ENCODE measurements at regions not wholly inside any gene's neighbourhood (a gene's known extent, or its start where the extent isn't known, plus 50 kb on each side); places are given as distances from the start of the nearest gene placed in this dataset.
A peak's percentile ranks its signal among the peaks of the same experiment; 100 is the strongest.

DNA sequence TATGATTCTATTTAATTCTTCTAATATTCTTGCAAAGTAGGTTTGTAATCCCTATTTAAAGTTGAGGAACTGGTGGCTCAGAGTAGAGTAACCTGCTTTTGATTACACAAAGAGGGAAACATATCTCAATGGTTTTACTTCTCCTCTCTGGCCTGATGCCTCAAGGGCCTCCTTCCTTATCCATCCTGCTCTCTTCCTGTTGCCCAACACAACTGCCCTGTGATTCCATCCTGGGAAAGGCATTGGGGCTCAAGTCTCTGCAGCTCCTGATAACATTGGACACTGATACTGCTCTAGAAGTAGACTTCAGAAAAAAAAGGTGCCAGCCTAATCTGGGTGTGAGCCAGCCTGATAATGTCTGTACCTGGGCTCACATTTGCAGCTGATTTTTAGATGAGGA, 75.8 kb downstream of the RDH14 start:
- no peak for DNase-seq (ENCODE audit: low read depth)
- TF ChIP-seq, protein P1, sequence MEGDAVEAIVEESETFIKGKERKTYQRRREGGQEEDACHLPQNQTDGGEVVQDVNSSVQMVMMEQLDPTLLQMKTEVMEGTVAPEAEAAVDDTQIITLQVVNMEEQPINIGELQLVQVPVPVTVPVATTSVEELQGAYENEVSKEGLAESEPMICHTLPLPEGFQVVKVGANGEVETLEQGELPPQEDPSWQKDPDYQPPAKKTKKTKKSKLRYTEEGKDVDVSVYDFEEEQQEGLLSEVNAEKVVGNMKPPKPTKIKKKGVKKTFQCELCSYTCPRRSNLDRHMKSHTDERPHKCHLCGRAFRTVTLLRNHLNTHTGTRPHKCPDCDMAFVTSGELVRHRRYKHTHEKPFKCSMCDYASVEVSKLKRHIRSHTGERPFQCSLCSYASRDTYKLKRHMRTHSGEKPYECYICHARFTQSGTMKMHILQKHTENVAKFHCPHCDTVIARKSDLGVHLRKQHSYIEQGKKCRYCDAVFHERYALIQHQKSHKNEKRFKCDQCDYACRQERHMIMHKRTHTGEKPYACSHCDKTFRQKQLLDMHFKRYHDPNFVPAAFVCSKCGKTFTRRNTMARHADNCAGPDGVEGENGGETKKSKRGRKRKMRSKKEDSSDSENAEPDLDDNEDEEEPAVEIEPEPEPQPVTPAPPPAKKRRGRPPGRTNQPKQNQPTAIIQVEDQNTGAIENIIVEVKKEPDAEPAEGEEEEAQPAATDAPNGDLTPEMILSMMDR (conservative IDR thresholded peaks at IDR 0.05; ENCODE audit: control insufficient read depth, insufficient read depth, low read depth, low read length) = no peak
- H3K4me3 ChIP-seq (ENCODE audit: control insufficient read depth, low read depth, low read length) = no peak overlapping the region

DNA sequence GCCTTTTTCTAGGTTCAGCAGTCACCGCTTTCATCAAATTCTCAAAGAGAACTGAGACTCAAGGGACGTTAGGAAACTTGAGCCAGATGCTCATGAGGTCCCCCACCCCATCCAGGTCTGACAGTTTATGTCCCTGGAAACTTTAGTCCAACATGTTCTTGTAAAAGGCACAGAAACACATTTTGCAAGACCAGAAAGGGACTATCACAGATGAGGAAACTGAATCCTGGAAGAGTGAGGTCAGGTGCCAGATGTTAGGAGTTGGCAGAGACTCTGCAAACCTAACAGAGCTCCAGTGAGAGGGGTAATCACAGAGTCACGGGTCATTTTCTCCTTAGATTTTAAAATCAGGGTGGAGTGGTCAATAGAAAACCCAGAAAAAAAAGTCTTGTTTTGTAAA, 76.6 kb downstream of the RDH14 start:
- DNase-seq (ENCODE audit: low read depth) = peak; percentile 82
- TF ChIP-seq, protein P1 (conservative IDR thresholded peaks at IDR 0.05; ENCODE audit: control insufficient read depth, insufficient read depth, low read depth, low read length) = no peak
- H3K4me3 ChIP-seq (ENCODE audit: control insufficient read depth, low read depth, low read length) = no peak overlapping the region

DNA sequence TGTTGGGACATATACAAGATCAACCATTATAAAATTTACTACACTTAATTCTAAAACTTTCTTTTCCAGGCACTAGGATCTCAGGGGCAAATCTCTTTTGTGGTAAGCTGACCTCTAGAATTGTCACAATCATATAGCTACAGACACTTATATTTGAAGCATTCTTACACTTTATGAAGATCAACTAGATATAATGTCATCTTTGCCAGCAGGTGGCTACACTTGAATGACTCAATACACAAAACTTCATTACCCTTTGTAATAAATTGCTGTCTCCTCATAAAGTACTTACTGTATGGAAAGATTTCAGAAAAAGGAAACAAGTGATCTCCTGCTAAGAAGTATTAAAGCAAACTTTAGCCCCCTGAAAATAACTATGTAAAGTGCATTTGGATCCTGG, 77.8 kb downstream of the RDH14 start:
- no peak for DNase-seq (ENCODE audit: low read depth)
- TF ChIP-seq, protein P1 (conservative IDR thresholded peaks at IDR 0.05; ENCODE audit: control insufficient read depth, insufficient read depth, low read depth, low read length) = no peak
- no peak overlapping the region for H3K4me3 ChIP-seq (ENCODE audit: control insufficient read depth, low read depth, low read length)

GRCh38 chr2:18479947-18480369, 80.5 kb downstream of the RDH14 start:
- TF ChIP-seq, protein P1 (conservative IDR thresholded peaks at IDR 0.05; ENCODE audit: control insufficient read depth, insufficient read depth, low read depth, low read length) = no peak
- no peak overlapping the region for H3K4me3 ChIP-seq (ENCODE audit: control insufficient read depth, low read depth, low read length)
- peak; percentile 96 for DNase-seq (ENCODE audit: low read depth)

GRCh38 chr2:18477293-18477692, 83.2 kb downstream of the RDH14 start:
- TF ChIP-seq, protein P1 (conservative IDR thresholded peaks at IDR 0.05; ENCODE audit: control insufficient read depth, insufficient read depth, low read depth, low read length) = no peak

DNA sequence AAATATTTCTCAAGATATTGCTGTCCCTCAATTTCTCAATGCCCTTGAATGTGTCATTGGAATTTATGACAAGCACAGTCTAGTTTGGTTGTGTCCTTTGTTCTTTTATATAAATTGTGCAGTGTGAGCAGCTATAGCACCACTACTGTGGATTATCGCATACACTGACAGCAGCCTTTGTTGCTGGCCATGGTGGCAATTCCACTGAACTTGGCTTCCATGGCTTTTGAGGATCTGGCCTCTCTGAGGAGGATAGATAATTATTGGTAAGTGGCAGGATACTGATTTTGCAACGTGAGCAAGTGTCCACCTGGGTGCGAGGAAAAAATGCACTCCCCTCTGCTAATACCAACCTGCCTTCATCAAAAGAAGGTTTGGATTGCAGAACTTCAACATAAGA, 84.0 kb downstream of the RDH14 start:
- no peak for DNase-seq (ENCODE audit: low read depth)
- no peak overlapping the region for H3K4me3 ChIP-seq (ENCODE audit: control insufficient read depth, low read depth, low read length)
- TF ChIP-seq, protein P1 (conservative IDR thresholded peaks at IDR 0.05; ENCODE audit: control insufficient read depth, insufficient read depth, low read depth, low read length) = no peak

More at GRCh38 chr2:18477293-18477692, 83.2 kb downstream of the RDH14 start:
- DNase-seq (ENCODE audit: low read depth) = no peak
- H3K4me3 ChIP-seq (ENCODE audit: control insufficient read depth, low read depth, low read length) = no peak overlapping the region

DNA sequence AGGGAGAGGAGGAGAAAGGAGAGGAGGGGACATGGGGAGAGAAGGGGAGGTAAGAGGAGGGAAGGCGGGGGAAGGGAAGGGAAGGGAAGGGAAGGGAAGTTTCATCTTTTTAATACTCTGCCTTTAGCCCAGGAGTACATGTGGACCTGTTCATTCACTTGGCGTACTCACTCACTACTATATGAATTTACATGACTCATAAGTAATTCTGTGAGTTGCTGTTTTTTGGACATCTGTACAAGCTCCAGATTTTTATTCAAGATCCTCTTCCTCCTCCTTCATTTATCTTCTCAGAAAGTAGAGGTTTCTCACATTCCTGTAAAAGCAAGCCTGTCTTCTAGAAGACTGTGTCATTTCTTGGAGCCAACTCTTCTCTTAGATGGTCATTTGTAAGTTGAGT, 84.6 kb downstream of the RDH14 start:
- DNase-seq (ENCODE audit: low read depth) = peak; percentile 80
- TF ChIP-seq, protein P1 (conservative IDR thresholded peaks at IDR 0.05; ENCODE audit: control insufficient read depth, insufficient read depth, low read depth, low read length) = no peak

More for the DNA sequence above, 84.6 kb downstream of the RDH14 start:
- H3K4me3 ChIP-seq (ENCODE audit: control insufficient read depth, low read depth, low read length) = no peak overlapping the region

Data from fibroblast of mammary gland (primary cell).